H1 (cell line): ENCODE measurements at regions not wholly inside any gene's neighbourhood (a gene's known extent, or its start where the extent isn't known, plus 50 kb on each side); places are given as distances from the start of the nearest gene placed in this dataset.

Source experiments
- JUN ChIP-seq: IDR thresholded peaks from 2 replicates; pipeline ENCODE4 v1.6.1; 2011; ENCODE audit warnings: low read depth, mild to moderate bottlenecking, improper control_type of control experiment, low read length
- TF ChIP-seq, protein P1 (sequence below): IDR thresholded peaks from 2 replicates; pipeline ENCODE4 v1.6.1; 2011; ENCODE audit warnings: low read depth, mild to moderate bottlenecking, low read length; ENCODE audit not compliant: insufficient read depth

DNA sequence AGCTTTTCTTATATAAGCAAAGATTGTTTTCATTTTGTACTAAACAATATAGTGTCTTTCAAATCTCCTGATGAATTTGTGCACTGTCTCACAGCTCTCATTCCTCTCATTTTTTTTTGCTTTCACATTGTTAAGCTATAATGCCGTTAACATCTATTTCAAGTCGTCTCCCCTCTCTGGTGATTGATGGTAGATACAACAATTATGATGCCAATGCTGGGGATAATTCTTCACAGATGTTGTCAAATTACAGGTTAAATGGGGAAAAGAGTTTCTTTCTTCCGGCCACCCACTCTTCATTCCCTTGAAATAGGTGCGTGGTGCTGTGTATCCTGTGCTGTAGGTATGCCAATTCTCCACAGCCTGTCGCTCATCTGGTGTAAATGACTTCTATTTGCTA lies 1053.7 kb upstream of the ZEB2 start (continued):
- TF ChIP-seq, protein P1, sequence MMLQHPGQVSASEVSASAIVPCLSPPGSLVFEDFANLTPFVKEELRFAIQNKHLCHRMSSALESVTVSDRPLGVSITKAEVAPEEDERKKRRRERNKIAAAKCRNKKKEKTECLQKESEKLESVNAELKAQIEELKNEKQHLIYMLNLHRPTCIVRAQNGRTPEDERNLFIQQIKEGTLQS = no peak
- TF ChIP-seq JUN = no peak
- TF ChIP-seq, all 59 proteins: peak for 0
